T47D (cell line): ENCODE measurements at regions not wholly inside any gene's neighbourhood (a gene's known extent, or its start where the extent isn't known, plus 50 kb on each side); places are given as distances from the start of the nearest gene placed in this dataset.

Experiments
- DNase-seq, 2 experiments: peaks; one replicate each; pipeline versions ENCODE4 v3.0.0 to v3.0.0-alpha.2; 2011 to 2012; ENCODE audit warnings: low read depth in 1 of 2, low spot score in 1 of 2
- JUND ChIP-seq: IDR thresholded peaks from 2 replicates; pipeline ENCODE4 v1.6.1; 2012; ENCODE audit warnings: low read depth
- in situ Hi-C: cut with HindIII; loops from 2 replicates; pipeline ENCODE4 v1.10.0; 2016; ENCODE audit warnings: low sequenced_read_pairs, low pct_unique_long_range_greater_than_20kb

- in situ Hi-C loops: no loop called here
- DNase-seq: no peak
- no peak for TF ChIP-seq JUND
Measured at GRCh38 chr4:60128888-60129287, 1071.2 kb upstream of the ADGRL3 start.

- no peak for TF ChIP-seq JUND
- in situ Hi-C loops: no loop called here
- DNase-seq: no peak
Measured at GRCh38 chr4:60129740-60130139, 1070.4 kb upstream of the ADGRL3 start.

- in situ Hi-C loops: no loop called here
- TF ChIP-seq JUND: no peak
- no peak for DNase-seq
Measured at GRCh38 chr4:60133375-60133774, 1066.8 kb upstream of the ADGRL3 start.

- no peak for TF ChIP-seq JUND
- DNase-seq: no peak
- in situ Hi-C loops: no loop called here
Measured at GRCh38 chr4:60134099-60134498, 1066.0 kb upstream of the ADGRL3 start.

GRCh38 chr4:60155088-60155487 is 1045.0 kb upstream of the ADGRL3 start:
- DNase-seq: no peak
- TF ChIP-seq JUND: no peak
- in situ Hi-C loops: no loop called here

GRCh38 chr4:60173103-60173502 is 1027.0 kb upstream of the ADGRL3 start:
- TF ChIP-seq JUND: no peak
- in situ Hi-C loops: no loop called here
- DNase-seq: no peak

GRCh38 chr4:60173718-60174117 is 1026.4 kb upstream of the ADGRL3 start:
- no peak for DNase-seq
- in situ Hi-C loops: no loop called here
- no peak for TF ChIP-seq JUND

GRCh38 chr4:60175241-60175640 is 1024.9 kb upstream of the ADGRL3 start:
- DNase-seq: no peak
- no peak for TF ChIP-seq JUND
- in situ Hi-C loops: no loop called here

GRCh38 chr4:60187428-60187827 is 1012.7 kb upstream of the ADGRL3 start:
- in situ Hi-C loops: no loop called here
- TF ChIP-seq JUND: no peak
- no peak for DNase-seq

- no peak for DNase-seq
- in situ Hi-C loops: no loop called here
- TF ChIP-seq JUND: no peak
Measured at GRCh38 chr4:60189286-60189685, 1010.8 kb upstream of the ADGRL3 start.

- DNase-seq: no peak
- in situ Hi-C loops: no loop called here
- TF ChIP-seq JUND: no peak
Measured at GRCh38 chr4:60194214-60194613, 1005.9 kb upstream of the ADGRL3 start.

GRCh38 chr4:60195256-60195655 is 1004.9 kb upstream of the ADGRL3 start:
- DNase-seq: no peak
- in situ Hi-C loops: no loop called here
- no peak for TF ChIP-seq JUND

- DNase-seq: peak; percentile 1 to 65
- no peak for TF ChIP-seq JUND
- in situ Hi-C loops: no loop called here
Measured at GRCh38 chr4:60201052-60201673, 999.0 kb upstream of the ADGRL3 start.

GRCh38 chr4:60209588-60209987 is 990.5 kb upstream of the ADGRL3 start:
- DNase-seq: no peak
- in situ Hi-C loops: no loop called here
- TF ChIP-seq JUND: no peak
